ENCODE measurements at regions not wholly inside any gene's neighbourhood (a gene's known extent, or its start where the extent isn't known, plus 50 kb on each side); places are given as distances from the start of the nearest gene placed in this dataset.

- TF ChIP-seq, protein P1, sequence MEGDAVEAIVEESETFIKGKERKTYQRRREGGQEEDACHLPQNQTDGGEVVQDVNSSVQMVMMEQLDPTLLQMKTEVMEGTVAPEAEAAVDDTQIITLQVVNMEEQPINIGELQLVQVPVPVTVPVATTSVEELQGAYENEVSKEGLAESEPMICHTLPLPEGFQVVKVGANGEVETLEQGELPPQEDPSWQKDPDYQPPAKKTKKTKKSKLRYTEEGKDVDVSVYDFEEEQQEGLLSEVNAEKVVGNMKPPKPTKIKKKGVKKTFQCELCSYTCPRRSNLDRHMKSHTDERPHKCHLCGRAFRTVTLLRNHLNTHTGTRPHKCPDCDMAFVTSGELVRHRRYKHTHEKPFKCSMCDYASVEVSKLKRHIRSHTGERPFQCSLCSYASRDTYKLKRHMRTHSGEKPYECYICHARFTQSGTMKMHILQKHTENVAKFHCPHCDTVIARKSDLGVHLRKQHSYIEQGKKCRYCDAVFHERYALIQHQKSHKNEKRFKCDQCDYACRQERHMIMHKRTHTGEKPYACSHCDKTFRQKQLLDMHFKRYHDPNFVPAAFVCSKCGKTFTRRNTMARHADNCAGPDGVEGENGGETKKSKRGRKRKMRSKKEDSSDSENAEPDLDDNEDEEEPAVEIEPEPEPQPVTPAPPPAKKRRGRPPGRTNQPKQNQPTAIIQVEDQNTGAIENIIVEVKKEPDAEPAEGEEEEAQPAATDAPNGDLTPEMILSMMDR (IDR thresholded peaks at IDR 0.05): no peak
- TF ChIP-seq POLR2A (IDR thresholded peaks at IDR 0.05): no peak
Observed at GRCh38 chr20:22260506-22260905, 323.9 kb downstream of the FOXA2 start.
